Spleen (tissue), 7 donors: ENCODE measurements at regions not wholly inside any gene's neighbourhood (a gene's known extent, or its start where the extent isn't known, plus 50 kb on each side); places are given as distances from the start of the nearest gene placed in this dataset.

Experiments used
- CTCF ChIP-seq, 11 experiments: fragments of 200-600 bp in 7 of 11; fragments of 450-650 bp in 4 of 11; sonication (generic) in 4 of 11; IDR thresholded peaks in 8 of 11; conservative IDR thresholded peaks in 3 of 11; 1 replicate in 7 of 11; 2 replicates in 4 of 11; pipeline versions ENCODE4 v1.4.0 to v1.8.0; 2016 to 2021; ENCODE audit warnings: antibody characterized with exemption in 11 of 11, inconsistent platforms in 4 of 11, mild to moderate bottlenecking in 1 of 11
- POLR2A ChIP-seq, 3 donors: fragments of 450-650 bp; IDR thresholded peaks; one replicate each; pipeline ENCODE4 v1.5.1; 2017; ENCODE audit warnings: antibody characterized with exemption in 3 of 3, mild to moderate bottlenecking in 1 of 3
- POLR2AphosphoS5 ChIP-seq, 3 donors: sonication (generic); formaldehyde crosslinking; IDR thresholded peaks; one replicate each; pipeline ENCODE4 v1.5.1; 2017; ENCODE audit warnings: antibody characterized with exemption in 3 of 3
- donor health status: DM: no; HTN: no; CAD: no; lungs with moderate emphysema.
- donor health status: DM: no; HTN: no; CAD: no.
- donor health status: DM: no; HTN: no; CAD: no.

GRCh38 chr11:29389793-29390192 is 627.0 kb downstream of the KCNA4 start:
- no peak for TF ChIP-seq POLR2AphosphoS5 (IDR thresholded peaks at IDR 0.05)
- no peak for TF ChIP-seq CTCF (IDR thresholded peaks at IDR 0.05 in 8 of 11, conservative IDR thresholded peaks at IDR 0.05 in 3 of 11)
- no peak for TF ChIP-seq POLR2A (IDR thresholded peaks at IDR 0.05)
